ENCODE measurements at regions not wholly inside any gene's neighbourhood (a gene's known extent, or its start where the extent isn't known, plus 50 kb on each side); places are given as distances from the start of the nearest gene placed in this dataset.

GRCh38 chr5:167280111-167280510 lies 1011.3 kb upstream of the WWC1 start:
- Histone ChIP-seq H3K36me3 (no peaks in the 10 kb centered on the region), H3K27me3 (no peaks in the 10 kb centered on the region), H3K4me1 (no peaks in the 10 kb centered on the region), H3K27ac (no peak overlapping the region), H3K9me3 (no peaks in the 10 kb centered on the region), H3K4me3 (no peak overlapping the region)
- in situ Hi-C loops (cut with MboI; ENCODE audit: low pct_ligation_motif_present in 1 of 4, low pct_unique_long_range_greater_than_20kb in 1 of 4, low sequenced_read_pairs in 3 of 4) (no loop called here), intact Hi-C loops (cut with DNase I; ENCODE audit: low total_unique reads) (no loop called here)
- TF ChIP-seq EP300 (IDR thresholded peaks at IDR 0.05; ENCODE audit: low read depth) = no peak
- no peak for DNase-seq
- 86% methylated on average over 3 of the region's 3 CpGs; no CpG with 5 or more reads in 1 of the 2 donors for WGBS, 2 donors (ENCODE audit: low coverage in 1 of 2)

GRCh38 chr5:167281925-167282324 lies 1009.5 kb upstream of the WWC1 start:
- H3K4me1 ChIP-seq = no peaks in the 10 kb centered on the region
- 86 to 91% methylated on average over 3 of the region's 3 CpGs for WGBS, 2 donors (ENCODE audit: low coverage in 1 of 2)
- in situ Hi-C loops (cut with MboI; ENCODE audit: low pct_ligation_motif_present in 1 of 4, low pct_unique_long_range_greater_than_20kb in 1 of 4, low sequenced_read_pairs in 3 of 4) = no loop called here

GRCh38 chr5:167283691-167284090 lies 1007.8 kb upstream of the WWC1 start:
- DNase-seq = no peak
- no peaks in the 10 kb centered on the region for H3K4me1 ChIP-seq
- no peaks in the 10 kb centered on the region for H3K36me3 ChIP-seq
- H3K4me3 ChIP-seq = no peak overlapping the region
- intact Hi-C loops (cut with DNase I; ENCODE audit: low total_unique reads) = no loop called here
- WGBS, 2 donors (ENCODE audit: low coverage in 1 of 2) = 20 to 86% methylated on average over 1 to 4 of the region's 4 CpGs
- no peaks in the 10 kb centered on the region for H3K27me3 ChIP-seq
- no peak overlapping the region for H3K27ac ChIP-seq
- in situ Hi-C loops (cut with MboI; ENCODE audit: low pct_ligation_motif_present in 1 of 4, low pct_unique_long_range_greater_than_20kb in 1 of 4, low sequenced_read_pairs in 3 of 4) = no loop called here
- H3K9me3 ChIP-seq = no peaks in the 10 kb centered on the region
- no peak for TF ChIP-seq POLR2AphosphoS5 (IDR thresholded peaks at IDR 0.05)
- TF ChIP-seq POLR2A (IDR thresholded peaks at IDR 0.05) = no peak
- no peak for TF ChIP-seq EP300 (IDR thresholded peaks at IDR 0.05; ENCODE audit: low read depth)
- TF ChIP-seq CTCF (IDR thresholded peaks at IDR 0.05) = no peak

More at GRCh38 chr5:167281925-167282324, 1009.5 kb upstream of the WWC1 start:
- TF ChIP-seq POLR2AphosphoS5 (IDR thresholded peaks at IDR 0.05) (no peak), EP300 (IDR thresholded peaks at IDR 0.05; ENCODE audit: low read depth) (no peak), CTCF (IDR thresholded peaks at IDR 0.05) (no peak), POLR2A (IDR thresholded peaks at IDR 0.05) (no peak)
- Histone ChIP-seq H3K36me3 (no peaks in the 10 kb centered on the region), H3K4me3 (no peak overlapping the region), H3K9me3 (no peaks in the 10 kb centered on the region), H3K27ac (no peak overlapping the region), H3K27me3 (no peaks in the 10 kb centered on the region)
- intact Hi-C loops (cut with DNase I; ENCODE audit: low total_unique reads) = no loop called here
- no peak for DNase-seq

- H3K36me3 ChIP-seq = no peaks in the 10 kb centered on the region
These were observed 1007.1 kb upstream of the WWC1 start for GRCh38 chr5:167284222-167284890.

More at GRCh38 chr5:167284222-167284890, 1007.1 kb upstream of the WWC1 start:
- Histone ChIP-seq H3K9me3 (no peaks in the 10 kb centered on the region), H3K27me3 (no peaks in the 10 kb centered on the region), H3K4me1 (no peaks in the 10 kb centered on the region), H3K4me3 (no peak overlapping the region), H3K27ac (no peak overlapping the region)
- TF ChIP-seq CTCF (IDR thresholded peaks at IDR 0.05) = no peak
- TF ChIP-seq POLR2A (IDR thresholded peaks at IDR 0.05) = no peak
- no peak for TF ChIP-seq POLR2AphosphoS5 (IDR thresholded peaks at IDR 0.05)
- no peak for TF ChIP-seq EP300 (IDR thresholded peaks at IDR 0.05; ENCODE audit: low read depth)
- in situ Hi-C loops (cut with MboI; ENCODE audit: low pct_ligation_motif_present in 1 of 4, low pct_unique_long_range_greater_than_20kb in 1 of 4, low sequenced_read_pairs in 3 of 4) (no loop called here), intact Hi-C loops (cut with DNase I; ENCODE audit: low total_unique reads) (no loop called here)
- DNase-seq = no peak
- 78 to 90% methylated on average over 4 to 6 of the region's 6 CpGs for WGBS, 2 donors (ENCODE audit: low coverage in 1 of 2)

Data from transverse colon (tissue), 4 donors.